ENCODE measurements at regions not wholly inside any gene's neighbourhood (a gene's known extent, or its start where the extent isn't known, plus 50 kb on each side); places are given as distances from the start of the nearest gene placed in this dataset.

DNA sequence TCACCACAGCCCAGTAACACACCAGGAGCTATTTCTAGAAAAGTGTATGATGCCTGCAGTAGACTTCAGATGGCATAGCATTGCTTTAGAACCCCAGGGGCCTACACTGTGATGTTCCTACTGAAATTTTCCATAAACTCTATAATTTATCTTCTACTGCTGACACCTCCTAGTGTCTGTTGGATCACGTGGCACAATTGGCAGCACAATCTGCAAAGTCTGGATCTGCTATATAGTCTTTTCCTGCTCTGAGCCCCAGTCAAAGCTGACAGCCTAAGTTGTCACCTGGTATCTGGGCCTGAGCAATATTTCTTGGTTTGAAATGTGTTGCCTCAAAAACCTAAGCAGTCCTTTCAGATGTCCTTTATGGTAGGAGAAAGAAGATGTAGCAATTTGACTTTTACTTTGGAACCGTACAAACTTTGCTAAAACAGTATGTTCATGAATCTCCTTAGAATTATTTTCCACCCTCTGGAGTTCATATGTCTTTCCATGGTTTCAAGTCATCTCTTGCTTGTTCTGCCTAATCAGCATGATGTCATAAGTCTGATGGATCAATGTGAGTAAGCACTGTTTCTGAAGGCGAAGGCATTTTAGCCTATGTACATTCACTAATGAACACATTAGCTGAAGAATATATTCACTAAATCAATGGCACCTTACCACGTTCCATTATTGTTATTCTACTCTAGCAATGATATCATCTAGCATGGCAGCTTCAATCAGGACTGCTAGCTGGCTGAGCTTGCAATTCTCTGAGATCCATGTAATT is 536.5 kb upstream of the NBEA start:
- no peak for DNase-seq (ENCODE audit: low read depth in 2 of 3, low spot score in 1 of 3)

DNA sequence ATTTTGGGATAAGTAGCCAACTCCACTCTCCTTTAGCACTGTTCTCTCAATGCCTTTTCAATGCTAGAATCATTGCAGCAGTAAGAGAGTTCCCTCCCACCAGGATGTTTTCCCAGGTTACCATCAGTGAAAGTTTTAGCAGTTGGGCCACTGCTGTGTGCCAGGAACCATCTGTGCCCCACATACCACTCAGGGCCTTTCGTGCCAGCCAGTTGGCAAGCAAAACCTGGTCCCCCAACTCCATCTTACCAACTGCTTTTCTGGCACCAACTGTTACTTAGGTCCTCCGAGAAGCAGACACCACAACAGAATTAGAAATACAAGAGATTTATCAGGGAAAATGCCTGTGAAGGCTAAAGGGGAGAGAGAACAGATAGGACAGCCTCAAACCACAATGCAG is 533.4 kb upstream of the NBEA start:
- no peak for DNase-seq (ENCODE audit: low read depth in 2 of 3, low spot score in 1 of 3)

DNA sequence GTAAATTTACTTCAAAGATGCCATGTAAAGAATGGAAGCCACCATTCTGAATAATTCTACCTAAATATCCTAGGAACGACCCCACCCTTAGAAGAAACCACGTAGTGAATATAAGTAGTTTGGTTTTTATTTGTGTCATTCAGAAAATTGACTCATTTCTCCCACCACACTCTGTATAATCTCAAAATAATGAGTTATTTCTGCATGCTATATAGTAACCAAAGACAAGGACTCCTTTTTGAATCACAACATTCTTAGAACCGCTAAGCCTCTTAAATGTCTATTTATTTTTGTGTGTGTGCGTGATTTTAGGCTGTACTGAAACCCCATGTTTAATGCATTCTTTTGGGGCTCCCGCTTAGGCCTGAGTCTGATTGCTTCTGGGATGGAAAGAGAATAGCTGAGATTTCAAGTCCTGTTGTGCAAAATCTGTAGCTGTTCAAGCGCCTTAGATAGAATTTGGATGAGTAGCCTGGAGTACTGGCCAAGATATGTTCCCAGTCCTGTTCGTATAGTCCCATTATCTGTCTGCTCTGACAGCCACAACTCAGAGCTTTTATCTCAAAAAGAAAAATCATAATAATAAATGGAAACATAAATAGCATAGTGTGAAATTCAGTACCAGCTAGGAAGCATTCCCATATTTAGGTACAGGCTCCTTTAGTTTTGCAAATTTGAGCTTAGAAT is 532.4 kb upstream of the NBEA start:
- no peak for DNase-seq (ENCODE audit: low read depth in 2 of 3, low spot score in 1 of 3)

DNA sequence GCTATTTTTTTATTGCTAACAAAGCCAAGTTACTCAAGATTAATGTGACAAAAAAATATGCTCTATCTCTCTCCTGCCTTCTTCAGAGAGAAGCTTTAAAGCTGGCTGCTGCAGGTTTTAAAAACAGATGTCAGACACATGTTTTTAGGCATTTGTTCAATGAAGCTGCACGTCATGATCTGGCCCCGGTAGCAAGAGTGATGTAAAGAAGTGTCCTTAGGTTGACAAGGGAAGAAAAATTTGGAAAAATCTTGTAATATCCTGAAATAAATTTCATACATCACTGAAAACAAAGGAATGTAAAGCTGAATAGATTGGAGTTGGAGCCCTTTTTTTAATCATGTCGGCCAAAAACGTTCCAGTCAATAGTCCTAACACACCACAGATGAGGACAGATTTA is 531.4 kb upstream of the NBEA start:
- no peak for DNase-seq (ENCODE audit: low read depth in 2 of 3, low spot score in 1 of 3)

DNA sequence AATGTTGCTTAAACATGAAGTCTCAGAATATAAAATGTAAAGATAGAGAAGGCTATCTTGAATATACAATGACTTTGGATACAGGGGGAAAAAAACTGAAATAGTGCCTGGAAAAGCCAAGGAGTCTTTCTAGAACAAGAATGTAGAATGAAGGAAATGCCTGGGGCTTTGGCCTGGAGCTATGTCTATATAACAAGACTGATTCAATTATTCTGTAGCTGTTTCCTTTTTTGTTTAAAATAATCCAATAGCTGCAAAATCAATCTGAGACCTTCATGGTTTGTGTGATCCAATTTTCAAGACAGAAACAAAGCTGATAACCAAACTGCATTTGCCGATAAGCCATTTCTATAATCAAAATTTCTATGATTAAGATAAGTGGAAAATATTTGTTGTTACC is 530.9 kb upstream of the NBEA start:
- no peak for DNase-seq (ENCODE audit: low read depth in 2 of 3, low spot score in 1 of 3)

DNA sequence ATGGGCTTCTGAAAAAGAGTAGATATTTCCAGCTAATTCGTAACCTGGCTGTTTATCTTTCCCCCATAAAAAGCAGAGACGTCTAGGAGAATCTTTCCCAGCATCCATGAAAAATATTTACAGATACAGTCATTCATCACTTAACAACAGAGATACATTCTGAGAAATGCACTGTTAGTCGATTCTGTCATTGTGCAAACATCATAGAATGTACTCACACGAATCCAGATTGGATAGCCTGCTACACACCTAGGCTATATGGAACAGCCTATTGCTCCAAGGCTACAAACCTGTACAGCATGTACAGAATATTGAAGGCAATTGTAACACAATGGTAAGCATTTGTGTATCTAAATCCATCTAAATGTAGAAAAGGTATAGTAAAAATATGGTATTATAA is 530.2 kb upstream of the NBEA start:
- no peak for DNase-seq (ENCODE audit: low read depth in 2 of 3, low spot score in 1 of 3)

DNA sequence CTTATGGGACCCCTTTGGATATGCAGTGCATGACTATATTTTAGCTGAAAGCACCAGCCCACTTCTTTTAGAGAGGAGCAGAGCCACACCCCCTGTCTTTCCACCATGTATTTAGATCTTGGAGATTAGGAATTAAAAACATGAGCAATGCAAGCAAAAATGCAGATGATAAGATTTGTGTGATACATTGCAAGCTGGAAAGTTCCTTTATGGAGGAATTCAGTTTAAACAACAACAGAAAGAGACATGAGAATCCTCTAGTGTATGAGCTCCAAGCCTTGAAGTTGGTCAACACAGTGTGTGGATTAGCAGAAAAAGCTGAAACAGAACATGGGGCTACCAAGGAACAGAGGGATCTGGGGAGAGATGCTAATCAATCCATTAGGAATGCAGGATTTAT is 529.8 kb upstream of the NBEA start:
- DNase-seq (ENCODE audit: low read depth in 2 of 3, low spot score in 1 of 3): no peak

DNA sequence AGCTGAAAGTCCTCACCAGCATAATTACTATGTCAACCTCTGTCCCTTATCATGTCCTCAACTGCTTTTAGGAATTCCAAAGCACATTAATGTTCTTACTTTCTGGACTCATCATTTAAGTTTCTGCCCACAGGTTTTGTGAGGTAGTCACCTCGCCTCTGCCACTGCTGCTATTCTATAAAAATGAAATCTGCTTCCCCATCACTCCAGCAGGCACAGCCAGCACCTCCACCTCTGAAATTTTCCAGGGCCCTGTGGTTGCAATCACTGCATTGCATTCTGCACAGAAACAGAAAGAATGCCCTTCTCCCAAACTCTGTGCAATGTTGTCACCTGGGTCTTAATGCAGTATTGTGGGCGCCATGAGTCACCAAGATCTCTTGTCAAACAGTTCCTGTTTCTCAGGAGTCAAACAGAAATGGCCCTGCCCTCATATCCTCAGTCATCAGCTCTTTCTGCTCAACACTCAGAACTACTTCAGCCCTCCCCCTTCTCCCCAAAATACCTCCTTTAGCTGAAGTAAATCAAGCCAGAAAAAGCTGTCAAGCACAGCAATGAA is 529.2 kb upstream of the NBEA start:
- no peak for DNase-seq (ENCODE audit: low read depth in 2 of 3, low spot score in 1 of 3)

DNA sequence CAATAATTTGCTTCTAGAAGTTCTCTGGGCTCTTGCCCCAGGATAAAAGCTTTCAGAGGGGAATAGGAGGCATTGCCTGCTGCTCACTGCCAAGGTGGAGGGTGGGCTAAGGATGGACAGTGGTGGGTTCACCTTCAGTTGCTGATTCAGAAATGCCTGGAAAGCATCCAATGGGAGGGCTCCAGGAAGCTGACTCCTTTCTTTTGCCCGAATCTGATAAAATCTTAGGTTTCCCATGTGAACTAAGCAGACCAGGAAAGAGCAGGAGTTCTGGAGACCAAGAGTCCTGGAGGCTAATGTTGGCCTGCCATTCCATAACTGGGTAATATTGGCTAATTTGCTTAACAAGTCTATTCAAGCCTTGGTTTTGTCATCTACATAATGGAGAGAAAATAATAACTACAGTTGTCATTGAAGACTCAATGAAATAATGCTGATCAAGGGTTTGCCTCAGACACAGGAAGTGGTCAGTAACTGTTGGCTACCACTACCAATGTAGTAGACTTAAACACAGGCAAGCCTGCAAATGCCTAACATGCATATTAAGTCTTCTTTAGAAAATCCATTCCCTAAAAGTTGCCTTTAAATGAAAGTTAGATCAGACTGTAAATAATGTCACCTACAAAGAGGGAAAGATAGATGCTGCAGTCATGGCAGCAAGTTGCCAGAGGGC is 528.4 kb upstream of the NBEA start:
- no peak for DNase-seq (ENCODE audit: low read depth in 2 of 3, low spot score in 1 of 3)

DNA sequence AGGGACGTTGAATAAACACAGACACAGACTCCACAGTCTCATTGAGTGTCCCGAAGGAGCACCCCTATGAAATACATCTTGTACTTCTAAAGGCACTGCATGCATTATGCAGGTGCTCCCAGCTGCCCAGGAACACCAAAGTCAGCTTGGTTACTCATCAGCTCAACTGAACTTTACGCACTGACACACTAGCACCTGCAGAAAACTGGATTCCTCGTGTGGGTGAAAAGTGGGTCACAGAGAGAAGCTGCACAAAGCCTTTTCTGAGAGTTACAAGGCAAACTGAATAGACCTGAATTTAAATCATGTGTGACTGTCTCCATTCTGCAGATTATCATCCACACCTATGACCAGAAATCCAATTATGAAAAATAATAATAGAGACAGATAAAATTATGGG is 527.5 kb upstream of the NBEA start:
- DNase-seq (ENCODE audit: low read depth in 2 of 3, low spot score in 1 of 3): no peak

DNA sequence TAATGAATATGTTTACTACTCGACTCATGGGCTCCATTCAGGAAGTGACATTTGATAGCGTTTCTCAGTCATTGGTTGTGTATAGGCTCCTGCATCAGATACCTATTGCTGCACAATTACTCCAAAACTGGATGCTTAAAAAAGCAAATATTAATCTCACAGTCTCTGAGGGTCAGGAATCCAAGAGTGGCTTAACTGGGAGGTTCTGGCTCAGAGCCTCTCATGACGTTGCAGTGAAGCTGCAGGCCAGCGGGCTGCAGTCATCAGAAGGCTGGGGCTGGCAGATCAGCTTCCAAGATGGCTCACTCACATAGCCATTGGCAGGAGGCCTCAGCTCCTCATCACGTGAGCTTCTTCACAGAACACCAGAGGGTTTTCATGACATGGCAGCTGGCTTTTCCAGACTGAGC is 525.1 kb upstream of the NBEA start:
- no peak for DNase-seq (ENCODE audit: low read depth in 2 of 3, low spot score in 1 of 3)

DNA sequence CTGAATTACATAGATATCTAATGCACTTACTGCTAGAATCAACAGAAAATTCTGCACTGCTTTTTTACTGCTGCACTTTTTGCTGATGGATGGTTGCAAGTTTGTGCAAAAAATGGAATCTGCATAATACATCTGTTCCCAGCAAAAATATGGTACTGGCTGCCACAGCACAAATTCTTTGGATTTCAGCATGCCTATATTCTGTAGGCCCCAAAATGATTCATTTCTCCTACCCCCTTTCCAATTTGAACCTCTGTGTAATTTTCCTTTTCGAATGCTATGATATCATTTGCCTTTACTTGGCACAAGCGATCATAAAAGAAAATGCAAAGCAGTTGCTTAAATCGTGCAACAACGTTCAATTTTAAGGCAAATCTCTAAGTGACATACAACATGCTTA is 524.2 kb upstream of the NBEA start:
- DNase-seq (ENCODE audit: low read depth in 2 of 3, low spot score in 1 of 3): no peak

DNA sequence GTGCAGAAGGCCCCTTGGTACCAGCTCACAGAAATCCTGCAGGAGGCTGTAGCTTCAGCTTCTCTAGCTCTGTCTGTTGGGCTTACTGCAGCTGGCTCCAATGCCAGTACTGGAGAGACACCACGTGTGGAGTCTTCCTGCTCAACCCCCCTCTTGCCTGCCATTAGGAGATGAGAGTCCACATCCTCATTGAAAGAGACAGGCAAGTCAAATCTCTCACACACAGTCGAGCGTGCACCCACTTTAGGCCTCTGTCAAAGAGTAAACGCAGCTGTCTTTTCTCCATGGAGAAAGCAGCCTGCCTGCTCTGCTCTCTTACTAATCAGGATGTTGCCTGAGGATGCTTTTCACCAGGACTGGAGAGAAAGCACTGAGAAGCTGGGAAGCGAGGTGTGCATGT is 523.0 kb upstream of the NBEA start:
- DNase-seq (ENCODE audit: low read depth in 2 of 3, low spot score in 1 of 3): no peak

DNA sequence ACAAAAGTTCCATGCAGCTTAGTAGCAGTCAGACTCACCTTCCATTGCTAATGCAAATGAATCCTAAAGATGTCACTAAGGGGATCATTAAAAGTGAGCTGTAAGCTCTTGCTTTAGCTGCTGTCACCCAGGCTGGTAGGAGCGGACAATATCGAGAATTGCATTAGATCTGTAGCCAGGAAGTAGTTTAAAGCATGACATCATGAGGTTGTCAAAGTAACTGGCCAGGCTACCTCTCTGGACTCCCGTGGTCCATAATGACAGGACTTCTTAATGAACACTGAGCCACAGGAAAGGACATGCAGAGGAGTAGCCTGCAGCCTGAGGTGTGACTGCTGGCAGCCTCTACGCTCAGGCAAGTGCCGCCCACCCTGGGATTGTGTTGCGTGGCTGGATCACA is 522.3 kb upstream of the NBEA start:
- DNase-seq (ENCODE audit: low read depth in 2 of 3, low spot score in 1 of 3): no peak

DNA sequence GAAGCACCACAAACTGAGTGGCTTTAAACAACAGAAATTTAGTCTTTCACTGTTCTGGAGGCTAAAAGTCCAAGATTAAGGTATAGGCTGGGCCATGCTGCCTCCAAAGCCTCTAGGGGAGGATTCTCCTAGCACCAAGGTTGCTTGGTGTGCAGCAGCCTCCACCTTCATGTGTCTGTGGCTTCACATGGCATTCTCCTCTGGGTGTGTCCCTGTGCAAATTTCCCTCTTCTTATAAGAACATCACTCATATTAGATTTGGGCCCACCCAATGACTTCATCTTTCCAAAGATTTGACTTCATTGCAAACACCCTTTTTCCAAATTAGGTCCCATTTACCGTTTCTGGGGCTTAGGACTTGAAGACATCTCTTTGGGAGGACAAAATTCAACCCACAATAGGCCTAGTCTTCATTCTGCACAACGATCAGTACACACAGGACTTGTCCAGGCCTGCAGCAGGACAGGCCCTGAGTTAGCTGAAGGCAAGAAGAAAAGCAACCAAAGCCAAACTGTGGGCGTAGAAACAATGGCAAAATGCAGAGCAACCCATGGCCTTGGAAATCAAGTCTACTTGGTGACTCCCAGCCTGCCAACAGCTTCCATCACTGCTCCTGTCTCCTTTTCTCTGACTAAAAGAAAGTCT is 521.2 kb upstream of the NBEA start:
- DNase-seq (ENCODE audit: low read depth in 2 of 3, low spot score in 1 of 3): no peak

DNA sequence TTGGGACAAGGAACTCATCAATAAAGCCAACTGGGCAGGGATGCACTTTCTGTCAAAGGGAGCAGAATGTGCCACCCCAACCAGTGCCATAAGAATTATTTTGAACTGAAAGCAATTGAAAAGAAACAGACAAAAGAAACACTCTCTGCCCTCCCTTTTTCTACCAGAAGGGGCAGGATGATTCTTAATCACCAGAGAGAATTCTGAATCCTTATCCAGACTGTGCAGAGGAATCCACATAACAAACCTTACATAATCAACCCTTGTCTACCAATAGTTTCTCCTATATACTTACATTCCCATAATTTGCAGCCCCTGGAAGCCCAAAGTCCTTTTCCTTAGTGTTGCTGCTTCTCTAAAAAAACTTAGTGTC is 520.7 kb upstream of the NBEA start:
- DNase-seq (ENCODE audit: low read depth in 2 of 3, low spot score in 1 of 3): no peak

DNA sequence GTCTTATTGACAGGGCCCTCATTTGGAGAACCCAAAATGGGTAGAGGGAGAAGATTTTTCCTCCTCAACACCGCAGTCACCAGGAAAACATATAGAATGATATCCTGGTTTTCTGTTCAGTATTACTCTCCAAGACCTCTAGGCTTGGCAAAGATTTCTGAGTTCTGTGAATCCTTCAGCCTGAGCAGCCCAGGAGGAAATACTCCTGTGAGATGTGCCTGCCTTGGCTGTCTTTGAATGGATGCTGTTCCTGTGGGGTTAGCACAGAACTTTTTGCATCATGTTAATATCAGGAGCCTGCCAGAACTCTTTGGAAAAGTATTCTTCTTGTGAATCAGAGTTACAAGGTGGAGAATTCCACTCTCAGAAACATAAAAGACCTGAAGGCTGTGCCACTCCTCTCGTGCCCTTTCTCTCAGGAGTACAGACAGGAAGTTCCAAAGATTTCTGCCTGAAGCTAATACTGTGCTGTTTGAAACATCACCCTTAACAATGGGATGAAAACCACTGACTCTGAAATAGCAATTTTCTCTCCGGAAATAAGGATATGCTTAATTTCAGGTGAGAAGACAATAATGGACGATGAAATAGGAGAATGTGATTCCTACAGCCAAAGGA is 520.1 kb upstream of the NBEA start:
- DNase-seq (ENCODE audit: low read depth in 2 of 3, low spot score in 1 of 3): no peak

DNA sequence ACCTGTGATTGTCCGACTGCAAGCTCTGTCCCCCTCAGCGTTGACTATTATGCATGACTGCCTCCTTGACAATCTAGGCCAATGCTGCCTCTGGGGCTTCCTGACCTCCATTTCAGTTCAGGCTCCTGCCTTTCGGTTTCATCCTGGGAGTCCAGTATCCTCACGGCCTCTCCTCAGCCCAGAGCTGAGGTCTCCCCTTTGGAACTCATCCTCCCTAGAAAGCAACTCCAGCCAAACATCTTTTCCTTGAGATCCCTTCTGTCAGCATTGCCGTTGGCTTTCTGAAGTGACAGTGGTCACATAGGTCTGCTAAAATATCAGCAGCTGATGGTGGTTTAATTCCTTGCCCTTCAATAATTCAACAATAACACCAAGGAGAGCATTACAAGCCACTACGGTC is 519.1 kb upstream of the NBEA start:
- no peak for DNase-seq (ENCODE audit: low read depth in 2 of 3, low spot score in 1 of 3)

DNA sequence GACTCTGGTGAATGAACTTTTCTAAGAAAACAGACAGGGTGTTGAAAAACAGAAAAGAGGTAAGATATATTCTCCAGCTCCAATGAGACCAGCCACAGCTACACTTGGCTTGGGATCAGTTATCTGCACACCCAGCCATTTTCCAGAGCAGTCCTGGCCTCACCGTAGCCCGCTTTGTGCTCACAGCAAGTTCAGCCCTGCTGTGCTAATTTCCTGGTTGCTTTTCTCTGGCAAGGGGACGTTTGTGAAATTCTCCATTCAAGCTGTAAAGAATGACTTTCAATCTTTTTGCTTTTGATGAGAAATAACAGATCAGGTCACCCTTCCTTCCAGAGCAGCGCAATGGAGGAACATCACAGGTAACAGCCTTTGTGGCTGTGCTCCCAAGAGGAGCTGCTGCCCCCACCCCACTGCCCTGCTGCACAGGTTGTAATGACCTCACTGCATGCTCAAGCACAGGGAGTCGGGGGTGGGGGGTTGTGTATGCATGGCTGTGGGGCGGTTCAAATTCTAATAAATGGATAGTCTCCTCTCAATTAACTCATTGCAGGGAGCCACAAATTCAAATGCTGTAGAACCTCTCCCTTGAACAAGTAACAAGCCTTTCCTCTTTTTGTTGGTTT is 516.6 kb upstream of the NBEA start:
- DNase-seq (ENCODE audit: low read depth in 2 of 3, low spot score in 1 of 3): no peak

DNA sequence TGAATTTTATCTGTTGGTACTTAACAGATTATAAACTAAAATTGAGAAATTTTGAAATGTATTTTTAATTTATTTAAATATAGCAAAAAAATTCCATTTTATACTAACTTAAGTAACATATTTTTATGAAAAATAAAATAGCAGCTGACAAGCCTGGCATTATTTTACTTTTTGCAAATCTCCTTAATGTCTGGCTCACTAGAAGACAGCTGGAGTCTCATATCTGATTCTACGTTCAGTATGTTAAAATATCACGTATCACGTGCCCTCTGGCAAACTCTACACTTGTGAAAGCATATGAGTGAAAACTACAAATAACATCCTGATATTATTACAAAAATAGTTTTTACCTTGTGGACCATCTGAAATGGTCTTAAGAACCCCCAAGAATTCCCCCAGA is 513.2 kb upstream of the NBEA start:
- no peak for DNase-seq (ENCODE audit: low read depth in 2 of 3, low spot score in 1 of 3)

DNA sequence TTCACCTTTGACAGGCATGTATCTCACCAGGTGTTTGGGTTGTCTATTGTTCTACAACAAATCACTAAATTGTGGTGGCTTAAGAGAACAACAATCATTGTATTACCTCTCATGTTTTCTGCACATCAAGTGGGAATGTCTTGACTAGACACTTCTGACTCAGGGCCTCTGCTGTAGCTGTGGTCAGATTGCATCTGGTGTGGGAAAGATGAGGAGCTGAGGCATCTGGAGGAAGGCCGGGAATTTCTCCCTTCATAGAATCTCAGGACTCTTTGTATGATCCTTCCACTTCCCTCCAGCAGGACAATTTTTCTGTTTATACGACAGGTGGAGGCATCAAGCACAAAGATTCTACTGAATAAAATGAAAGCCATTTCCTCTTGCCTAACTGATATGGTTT is 511.8 kb upstream of the NBEA start:
- DNase-seq (ENCODE audit: low read depth in 2 of 3, low spot score in 1 of 3): no peak

Measured in stimulated activated CD4-positive, alpha-beta T cell treated with anti-CD3 and anti-CD28 coated beads, Interleukin-12 subunit alpha, Interleukin-12 subunit beta, amount 100 ng/mL, for 48 hours (primary cell).